ENCODE measurements at regions not wholly inside any gene's neighbourhood (a gene's known extent, or its start where the extent isn't known, plus 50 kb on each side); places are given as distances from the start of the nearest gene placed in this dataset.

DNA sequence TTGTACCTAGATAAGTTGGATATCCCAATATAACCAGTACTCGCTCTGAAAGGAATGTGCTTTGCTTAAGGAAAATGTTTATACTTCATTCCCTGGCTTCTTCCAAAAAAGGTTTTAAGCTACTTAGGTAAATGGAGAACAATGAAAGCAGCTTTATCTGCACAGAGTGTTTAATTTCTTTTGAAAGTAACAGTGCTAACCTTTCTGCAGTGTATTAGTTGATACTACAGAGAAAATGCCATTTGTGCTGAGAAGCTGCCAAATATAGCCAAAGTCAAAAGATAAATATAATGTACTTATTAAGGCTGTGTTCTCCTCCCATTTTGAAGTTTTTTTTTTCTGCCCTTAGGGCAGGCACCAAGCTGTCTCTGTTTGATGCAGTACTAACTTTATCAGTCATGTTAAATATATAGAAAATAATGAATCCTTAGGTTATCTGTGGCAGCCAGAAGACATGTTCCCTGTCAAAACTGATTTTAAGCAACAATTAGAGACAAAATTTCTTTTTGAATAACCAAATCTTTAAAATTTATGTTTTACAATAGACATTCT is 145.4 kb upstream of the KITLG start:
- TF ChIP-seq EZH2 (IDR thresholded peaks at IDR 0.05) (no peak), POLR2AphosphoS5 (IDR thresholded peaks at IDR 0.05; ENCODE audit: borderline replicate concordance, low read depth, low read length) (no peak)

Measured in SK-N-MC (cell line).